IPS-15b (cell line): ENCODE measurements at regions not wholly inside any gene's neighbourhood (a gene's known extent, or its start where the extent isn't known, plus 50 kb on each side); places are given as distances from the start of the nearest gene placed in this dataset.

Source experiments
- H3K27me3 ChIP-seq: one replicate; pipeline ENCODE4 v1.6.1; 2013; ENCODE audit warnings: low read length; ENCODE audit not compliant: control insufficient read depth, insufficient read depth
- H3K36me3 ChIP-seq: one replicate; pipeline ENCODE4 v1.6.1; 2013; ENCODE audit warnings: low read length; ENCODE audit not compliant: control insufficient read depth, insufficient read depth
- H3K4me1 ChIP-seq: one replicate; pipeline ENCODE4 v1.6.1; 2013; ENCODE audit warnings: mild to moderate bottlenecking, low read length; ENCODE audit not compliant: control insufficient read depth, insufficient read depth
- H3K4me3 ChIP-seq: one replicate; pipeline ENCODE4 v1.5.1; 2013; ENCODE audit warnings: low read depth, low read length
- H3K9ac ChIP-seq: one replicate; pipeline ENCODE4 v1.6.1; 2013; ENCODE audit warnings: low read depth, mild to moderate bottlenecking, low read length
- H3K9me3 ChIP-seq: one replicate; pipeline ENCODE4 v1.6.1; 2013; ENCODE audit warnings: mild to moderate bottlenecking, low read length; ENCODE audit not compliant: control insufficient read depth, insufficient read depth

GRCh38 chr4:28225689-28226353, 1365.2 kb downstream of the STIM2 start:
- no peaks in the 10 kb centered on the region for H3K36me3 ChIP-seq
- H3K9me3 ChIP-seq: no peaks in the 10 kb centered on the region
- no peaks in the 10 kb centered on the region for H3K27me3 ChIP-seq
- no peak overlapping the region for H3K9ac ChIP-seq
- H3K4me1 ChIP-seq: peaks cover 2% of the 10 kb centered on the region
- no peak overlapping the region for H3K4me3 ChIP-seq

- H3K9ac ChIP-seq: no peak overlapping the region
- H3K27me3 ChIP-seq: no peaks in the 10 kb centered on the region
Measured at GRCh38 chr4:28226962-28227361, 1366.3 kb downstream of the STIM2 start.

GRCh38 chr4:28227764-28228163, 1367.1 kb downstream of the STIM2 start:
- Histone ChIP-seq H3K9ac (no peak overlapping the region), H3K27me3 (no peaks in the 10 kb centered on the region), H3K36me3 (no peaks in the 10 kb centered on the region), H3K4me1 (peaks cover 2% of the 10 kb centered on the region), H3K9me3 (no peaks in the 10 kb centered on the region), H3K4me3 (no peak overlapping the region)

More at GRCh38 chr4:28226962-28227361, 1366.3 kb downstream of the STIM2 start:
- no peaks in the 10 kb centered on the region for H3K36me3 ChIP-seq
- peaks cover 2% of the 10 kb centered on the region for H3K4me1 ChIP-seq
- no peaks in the 10 kb centered on the region for H3K9me3 ChIP-seq
- H3K4me3 ChIP-seq: no peak overlapping the region

GRCh38 chr4:28228561-28229491, 1368.2 kb downstream of the STIM2 start:
- no peaks in the 10 kb centered on the region for H3K27me3 ChIP-seq
- H3K36me3 ChIP-seq: no peaks in the 10 kb centered on the region
- no peaks in the 10 kb centered on the region for H3K9me3 ChIP-seq
- H3K4me1 ChIP-seq: peaks cover 2% of the 10 kb centered on the region
- H3K4me3 ChIP-seq: no peak overlapping the region
- H3K9ac ChIP-seq: no peak overlapping the region

GRCh38 chr4:28232376-28232775, 1371.7 kb downstream of the STIM2 start:
- no peaks in the 10 kb centered on the region for H3K36me3 ChIP-seq
- H3K9me3 ChIP-seq: no peaks in the 10 kb centered on the region
- peaks cover 2% of the 10 kb centered on the region for H3K4me1 ChIP-seq
- no peak overlapping the region for H3K9ac ChIP-seq
- no peaks in the 10 kb centered on the region for H3K27me3 ChIP-seq
- no peak overlapping the region for H3K4me3 ChIP-seq

- no peak overlapping the region for H3K4me3 ChIP-seq
- H3K9me3 ChIP-seq: no peaks in the 10 kb centered on the region
- no peak overlapping the region for H3K9ac ChIP-seq
- H3K36me3 ChIP-seq: no peaks in the 10 kb centered on the region
- H3K27me3 ChIP-seq: no peaks in the 10 kb centered on the region
- H3K4me1 ChIP-seq: peaks cover 2% of the 10 kb centered on the region
Measured at GRCh38 chr4:28232951-28233350, 1372.3 kb downstream of the STIM2 start.

GRCh38 chr4:28233724-28234123, 1373.1 kb downstream of the STIM2 start:
- Histone ChIP-seq H3K4me3 (no peak overlapping the region), H3K9me3 (no peaks in the 10 kb centered on the region), H3K9ac (no peak overlapping the region), H3K4me1 (peaks cover 2% of the 10 kb centered on the region), H3K36me3 (no peaks in the 10 kb centered on the region), H3K27me3 (no peaks in the 10 kb centered on the region)

GRCh38 chr4:28238876-28239275, 1378.2 kb downstream of the STIM2 start:
- Histone ChIP-seq H3K9ac (no peak overlapping the region), H3K4me1 (no peaks in the 10 kb centered on the region), H3K27me3 (no peaks in the 10 kb centered on the region), H3K4me3 (no peak overlapping the region), H3K9me3 (no peaks in the 10 kb centered on the region), H3K36me3 (no peaks in the 10 kb centered on the region)

- Histone ChIP-seq H3K9me3 (no peaks in the 10 kb centered on the region), H3K4me1 (no peaks in the 10 kb centered on the region), H3K27me3 (no peaks in the 10 kb centered on the region), H3K36me3 (no peaks in the 10 kb centered on the region), H3K4me3 (no peak overlapping the region), H3K9ac (no peak overlapping the region)
Measured at GRCh38 chr4:28241021-28241420, 1380.4 kb downstream of the STIM2 start.

- H3K9me3 ChIP-seq: no peaks in the 10 kb centered on the region
- no peaks in the 10 kb centered on the region for H3K4me1 ChIP-seq
- H3K27me3 ChIP-seq: no peaks in the 10 kb centered on the region
- H3K36me3 ChIP-seq: no peaks in the 10 kb centered on the region
- no peak overlapping the region for H3K4me3 ChIP-seq
- no peak overlapping the region for H3K9ac ChIP-seq
Measured at GRCh38 chr4:28247805-28248204, 1387.2 kb downstream of the STIM2 start.

GRCh38 chr4:28248269-28248668, 1387.6 kb downstream of the STIM2 start:
- no peaks in the 10 kb centered on the region for H3K36me3 ChIP-seq
- no peaks in the 10 kb centered on the region for H3K4me1 ChIP-seq
- no peaks in the 10 kb centered on the region for H3K27me3 ChIP-seq
- no peak overlapping the region for H3K9ac ChIP-seq
- H3K9me3 ChIP-seq: no peaks in the 10 kb centered on the region
- H3K4me3 ChIP-seq: no peak overlapping the region

- H3K27me3 ChIP-seq: no peaks in the 10 kb centered on the region
- no peak overlapping the region for H3K9ac ChIP-seq
- no peaks in the 10 kb centered on the region for H3K36me3 ChIP-seq
- no peaks in the 10 kb centered on the region for H3K4me1 ChIP-seq
- H3K4me3 ChIP-seq: no peak overlapping the region
- no peaks in the 10 kb centered on the region for H3K9me3 ChIP-seq
Measured at GRCh38 chr4:28250646-28251045, 1390.0 kb downstream of the STIM2 start.
